H1 (cell line): ENCODE measurements at regions not wholly inside any gene's neighbourhood (a gene's known extent, or its start where the extent isn't known, plus 50 kb on each side); places are given as distances from the start of the nearest gene placed in this dataset.

Experiments
- CBX8 ChIP-seq: fragments of 300-800, 300-1000 bp; sonication (generic); IDR thresholded peaks from 2 replicates; pipeline ENCODE4 v1.7.1; 2016; ENCODE audit warnings: low read depth, low read length, borderline replicate concordance
- CEBPB ChIP-seq: IDR thresholded peaks from 2 replicates; pipeline ENCODE4 v1.6.1; 2012; ENCODE audit warnings: low read depth, low read length
- CHD2 ChIP-seq: IDR thresholded peaks from 2 replicates; pipeline ENCODE4 v1.6.1; 2012; ENCODE audit warnings: low read length, improper control_type of control experiment
- EGR1 ChIP-seq: IDR thresholded peaks from 2 replicates; pipeline ENCODE4 v1.6.1; 2011; ENCODE audit warnings: low read depth, low read length, borderline replicate concordance
- EZH2 ChIP-seq: fragments of 200-600 bp; sonication (generic); IDR thresholded peaks from 2 replicates; pipeline ENCODE4 v1.7.1; 2012; ENCODE audit warnings: low read depth, mild to moderate bottlenecking, moderate library complexity, low read length, inconsistent platforms; ENCODE audit not compliant: severe bottlenecking
- GABPA ChIP-seq: IDR thresholded peaks from 2 replicates; pipeline ENCODE4 v1.6.1; 2011; ENCODE audit warnings: mild to moderate bottlenecking, low read length, moderate library complexity, borderline replicate concordance; ENCODE audit not compliant: insufficient read depth
- MAFK ChIP-seq: IDR thresholded peaks from 2 replicates; pipeline ENCODE4 v1.6.1; 2012; ENCODE audit warnings: low read depth, mild to moderate bottlenecking, improper control_type of control experiment, low read length
- NANOG ChIP-seq: IDR thresholded peaks from 2 replicates; pipeline ENCODE4 v1.6.1; 2011; ENCODE audit warnings: low read length, low read depth, mild to moderate bottlenecking, inconsistent platforms; ENCODE audit not compliant: insufficient read depth, poor library complexity, severe bottlenecking
- POLR2A ChIP-seq, 2 experiments: IDR thresholded peaks; 1 replicate in 1 of 2; 2 replicates in 1 of 2; pipeline ENCODE4 v1.6.1; 2011; ENCODE audit warnings: low read depth in 2 of 2, low read length in 2 of 2, mild to moderate bottlenecking in 2 of 2; ENCODE audit errors: control extremely low read depth in 1 of 2
- RAD21 ChIP-seq, 2 experiments: IDR thresholded peaks in 1 of 2; conservative IDR thresholded peaks in 1 of 2; 2 replicates each; pipeline ENCODE4 v1.6.1; 2011; ENCODE audit warnings: low read depth in 2 of 2, low read length in 2 of 2, improper control_type of control experiment in 1 of 2, inconsistent platforms in 1 of 2, mild to moderate bottlenecking in 1 of 2, moderate library complexity in 1 of 2
- SIN3A ChIP-seq, 2 experiments: IDR thresholded peaks in 1 of 2; conservative IDR thresholded peaks in 1 of 2; 2 replicates each; pipeline ENCODE4 v1.6.1; 2011 to 2012; ENCODE audit warnings: low read length in 2 of 2, improper control_type of control experiment in 1 of 2, low read depth in 1 of 2, mild to moderate bottlenecking in 1 of 2
- TAF1 ChIP-seq: IDR thresholded peaks from 2 replicates; pipeline ENCODE4 v1.6.1; 2011; ENCODE audit warnings: mild to moderate bottlenecking, low read depth, low read length
- ZNF274 ChIP-seq: IDR thresholded peaks from 2 replicates; pipeline ENCODE4 v1.7.0; 2012; ENCODE audit warnings: low read length, borderline replicate concordance; ENCODE audit errors: extremely low read depth
- TF ChIP-seq, protein P1 (sequence below), 3 experiments: IDR thresholded peaks; 1 replicate in 2 of 3; 2 replicates in 1 of 3; pipeline versions ENCODE4 v1.5.1 to v1.6.1; 2011; ENCODE audit warnings: low read length in 3 of 3, mild to moderate bottlenecking in 3 of 3, inconsistent platforms in 2 of 3, low read depth in 1 of 3, moderate library complexity in 1 of 3; ENCODE audit not compliant: insufficient read depth in 1 of 3; ENCODE audit errors: control extremely low read depth in 1 of 3

- TF ChIP-seq POLR2A (IDR thresholded peaks at IDR 0.05; ENCODE audit: control extremely low read depth in 1 of 2, low read depth in 2 of 2, low read length in 2 of 2): no peak
- no peak for TF ChIP-seq CBX8
- TF ChIP-seq CEBPB: no peak
- no peak for TF ChIP-seq EGR1
- no peak for TF ChIP-seq CHD2
- TF ChIP-seq EZH2: no peak
- no peak for TF ChIP-seq ZNF274
- TF ChIP-seq SIN3A (conservative IDR thresholded peaks at IDR 0.05 in 1 of 2, IDR thresholded peaks at IDR 0.05 in 1 of 2; ENCODE audit: low read depth in 1 of 2, low read length in 2 of 2): no peak
- no peak for TF ChIP-seq GABPA
- TF ChIP-seq, protein P1, sequence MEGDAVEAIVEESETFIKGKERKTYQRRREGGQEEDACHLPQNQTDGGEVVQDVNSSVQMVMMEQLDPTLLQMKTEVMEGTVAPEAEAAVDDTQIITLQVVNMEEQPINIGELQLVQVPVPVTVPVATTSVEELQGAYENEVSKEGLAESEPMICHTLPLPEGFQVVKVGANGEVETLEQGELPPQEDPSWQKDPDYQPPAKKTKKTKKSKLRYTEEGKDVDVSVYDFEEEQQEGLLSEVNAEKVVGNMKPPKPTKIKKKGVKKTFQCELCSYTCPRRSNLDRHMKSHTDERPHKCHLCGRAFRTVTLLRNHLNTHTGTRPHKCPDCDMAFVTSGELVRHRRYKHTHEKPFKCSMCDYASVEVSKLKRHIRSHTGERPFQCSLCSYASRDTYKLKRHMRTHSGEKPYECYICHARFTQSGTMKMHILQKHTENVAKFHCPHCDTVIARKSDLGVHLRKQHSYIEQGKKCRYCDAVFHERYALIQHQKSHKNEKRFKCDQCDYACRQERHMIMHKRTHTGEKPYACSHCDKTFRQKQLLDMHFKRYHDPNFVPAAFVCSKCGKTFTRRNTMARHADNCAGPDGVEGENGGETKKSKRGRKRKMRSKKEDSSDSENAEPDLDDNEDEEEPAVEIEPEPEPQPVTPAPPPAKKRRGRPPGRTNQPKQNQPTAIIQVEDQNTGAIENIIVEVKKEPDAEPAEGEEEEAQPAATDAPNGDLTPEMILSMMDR (IDR thresholded peaks at IDR 0.05; ENCODE audit: control extremely low read depth in 1 of 3, insufficient read depth in 1 of 3, low read depth in 1 of 3, low read length in 3 of 3): no peak
- no peak for TF ChIP-seq RAD21 (IDR thresholded peaks at IDR 0.05 in 1 of 2, conservative IDR thresholded peaks at IDR 0.05 in 1 of 2; ENCODE audit: low read depth in 2 of 2, low read length in 2 of 2)
- no peak for TF ChIP-seq MAFK
- TF ChIP-seq TAF1: no peak
- TF ChIP-seq NANOG: no peak
These were observed 182.0 kb upstream of the STARD13 start for GRCh38 chr13:33467556-33467955.
